Stimulated activated CD8-positive, alpha-beta memory T cell treated with anti-CD3 and anti-CD28 coated beads, Interleukin-7, amount 100 ng/mL, for 24 hours (primary cell): ENCODE measurements at regions not wholly inside any gene's neighbourhood (a gene's known extent, or its start where the extent isn't known, plus 50 kb on each side); places are given as distances from the start of the nearest gene placed in this dataset.

Source experiments
- DNase-seq: peaks from one replicate; pipeline ENCODE4 v3.0.0-alpha.2; 2020; ENCODE audit warnings: low read depth

DNA sequence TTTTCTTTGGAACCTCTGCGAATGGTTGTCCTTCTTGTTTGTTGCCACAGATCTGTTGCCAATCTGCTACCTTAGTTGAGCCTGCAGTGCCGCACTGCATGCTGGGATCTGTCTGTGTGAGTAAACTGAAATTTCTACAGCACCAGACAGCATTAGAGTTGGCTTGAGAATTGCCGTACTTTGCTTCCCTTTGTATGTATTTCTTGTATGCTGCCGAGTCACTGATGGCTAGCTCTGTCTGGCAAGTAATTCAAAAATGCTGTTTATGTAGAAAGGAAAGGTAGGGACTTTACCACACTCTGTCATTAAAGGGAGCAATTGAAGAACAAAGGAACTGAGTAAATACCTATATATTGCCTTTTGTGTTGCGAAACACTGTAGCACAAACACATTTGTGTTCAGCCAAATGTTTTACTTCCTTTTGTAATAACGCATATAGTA, 857.4 kb downstream of the USP25 start:
- no peak for DNase-seq

DNA sequence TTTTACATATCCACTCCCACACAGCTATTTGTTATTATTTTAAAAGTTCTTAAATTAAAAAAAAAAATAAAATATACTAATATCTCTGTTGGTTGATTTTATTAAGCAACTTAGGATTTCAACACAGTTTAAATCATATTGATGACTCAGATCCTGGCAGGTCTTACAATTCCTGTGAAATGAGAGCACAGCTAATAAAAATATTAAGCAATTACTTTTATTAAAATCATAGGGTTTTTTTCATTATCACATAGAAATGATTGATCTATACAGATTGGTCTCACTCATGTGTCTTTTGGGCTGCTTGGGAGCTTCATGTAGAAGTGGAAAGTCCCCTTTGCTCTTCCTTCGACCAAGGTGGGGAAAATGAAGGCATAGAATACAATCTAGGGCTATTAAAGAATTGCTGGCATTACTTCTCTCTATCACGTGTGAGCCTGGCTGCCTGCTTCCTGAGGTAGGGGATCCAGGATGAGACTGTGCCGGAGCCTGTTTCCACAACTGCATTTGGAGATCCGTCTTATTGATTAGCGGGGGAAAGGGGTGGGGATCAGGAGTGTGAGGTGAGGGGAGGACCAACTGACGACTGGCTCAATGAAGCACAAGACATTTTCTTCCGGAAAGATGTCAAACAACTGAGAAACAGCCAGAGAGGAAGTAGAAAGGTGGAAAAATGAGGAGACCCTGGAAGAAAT, 858.0 kb downstream of the USP25 start:
- no peak for DNase-seq

DNA sequence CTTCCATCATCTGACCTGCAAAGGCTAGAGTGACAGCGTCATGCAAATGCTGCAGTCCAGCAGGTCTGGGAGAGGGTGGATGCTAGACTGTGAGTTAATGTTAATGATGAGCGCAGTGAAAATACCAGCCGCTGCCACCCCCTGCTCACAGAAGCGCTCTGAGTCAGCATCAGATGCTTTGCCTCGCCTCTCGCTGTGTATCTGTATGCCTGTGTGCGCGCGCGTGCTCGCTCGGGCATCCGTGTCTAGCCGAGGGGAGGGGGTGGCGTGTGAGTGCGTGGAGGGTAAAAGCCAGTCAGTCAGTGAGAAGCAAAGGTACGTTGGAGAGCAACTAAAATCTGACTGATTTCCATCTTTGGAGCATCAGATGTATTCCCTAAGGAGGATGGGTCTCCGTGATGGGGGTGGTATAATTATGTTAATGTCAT, 858.7 kb downstream of the USP25 start:
- no peak for DNase-seq

DNA sequence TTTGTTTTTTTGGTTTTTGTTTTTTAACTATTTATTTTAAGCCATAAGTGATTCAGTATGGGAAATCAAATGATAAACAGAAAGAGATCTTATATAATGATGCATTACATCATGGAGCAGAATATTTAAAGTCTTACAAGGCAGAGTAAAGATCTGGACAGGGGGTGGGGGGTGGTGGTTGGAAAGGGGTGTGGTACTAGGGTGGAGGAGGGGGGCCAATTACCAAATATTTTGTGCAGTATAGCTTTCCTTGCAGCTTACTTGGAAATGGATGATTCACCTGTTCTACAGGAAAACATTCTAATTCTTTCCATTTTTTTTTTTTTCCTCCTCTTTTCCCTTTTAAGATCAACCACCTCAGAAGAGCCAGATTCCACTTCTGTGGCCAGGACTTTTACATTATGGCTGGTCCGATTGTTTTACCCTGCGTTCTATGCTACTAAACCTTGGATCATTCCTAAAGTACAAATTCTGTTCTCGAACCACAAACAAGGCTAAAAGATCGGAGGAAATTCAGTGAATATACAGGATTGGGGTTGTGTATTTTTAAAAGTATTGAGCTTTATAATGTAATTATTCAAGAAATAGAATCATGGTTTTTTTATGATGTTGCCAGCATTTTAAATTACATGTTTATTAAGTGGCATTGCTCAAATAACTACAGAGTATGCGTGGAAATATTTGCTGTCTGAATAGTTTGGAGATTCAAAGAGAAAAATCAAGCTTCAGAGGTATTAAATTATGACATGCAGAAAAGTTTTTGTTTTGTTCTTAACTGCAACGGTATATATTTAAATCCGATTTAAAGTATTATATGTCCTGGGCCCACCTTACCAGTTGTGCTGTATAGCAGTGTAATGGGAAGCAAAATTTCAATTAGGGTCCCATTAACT, 859.5 kb downstream of the USP25 start:
- DNase-seq: no peak

DNA sequence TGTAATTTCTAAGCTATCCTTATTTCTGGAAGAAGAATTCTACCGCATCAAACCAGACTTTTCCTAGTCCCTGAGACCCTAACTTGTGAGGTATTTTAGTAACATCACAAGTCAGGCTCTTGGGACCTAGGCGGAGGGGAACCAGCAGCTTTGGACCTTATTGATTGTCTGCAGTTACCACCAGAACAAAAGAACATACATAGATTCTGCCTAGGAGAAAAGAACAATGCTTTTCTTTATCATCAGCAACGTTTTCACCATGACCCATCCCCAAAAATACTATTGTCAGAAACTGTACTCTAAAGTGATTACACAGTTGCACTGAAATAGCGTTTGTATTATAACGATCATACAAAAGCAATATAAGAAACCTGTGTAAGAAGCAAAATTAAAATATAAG, 860.4 kb downstream of the USP25 start:
- DNase-seq: no peak

DNA sequence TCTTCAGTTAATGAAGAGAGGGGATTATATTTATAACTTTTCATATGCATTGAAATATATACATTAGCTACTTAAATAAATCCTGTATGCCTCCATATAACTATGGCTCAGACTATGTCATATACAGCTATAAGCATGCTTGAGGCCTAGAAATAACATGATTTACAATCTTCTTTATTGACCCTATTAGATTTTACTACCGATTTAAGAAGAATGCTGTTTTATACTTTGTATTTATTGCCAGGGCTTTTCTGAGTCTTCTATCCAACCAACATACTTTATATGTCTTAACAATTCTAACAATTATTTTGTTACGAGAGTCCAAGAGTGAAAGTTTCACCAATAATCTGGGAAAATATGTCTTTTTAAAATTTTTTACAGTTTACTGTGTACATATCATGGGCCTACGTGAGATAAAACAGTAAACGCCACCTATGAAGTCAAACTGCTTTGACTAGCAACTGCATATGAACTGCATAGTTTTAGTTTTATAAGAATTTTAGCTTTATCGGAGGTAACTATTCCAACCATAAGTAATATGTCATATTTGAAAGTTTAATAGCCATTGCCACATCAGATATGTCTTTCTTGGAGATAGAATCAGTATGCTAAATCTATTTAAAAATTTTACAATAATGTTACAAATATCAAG, 861.0 kb downstream of the USP25 start:
- DNase-seq: no peak

DNA sequence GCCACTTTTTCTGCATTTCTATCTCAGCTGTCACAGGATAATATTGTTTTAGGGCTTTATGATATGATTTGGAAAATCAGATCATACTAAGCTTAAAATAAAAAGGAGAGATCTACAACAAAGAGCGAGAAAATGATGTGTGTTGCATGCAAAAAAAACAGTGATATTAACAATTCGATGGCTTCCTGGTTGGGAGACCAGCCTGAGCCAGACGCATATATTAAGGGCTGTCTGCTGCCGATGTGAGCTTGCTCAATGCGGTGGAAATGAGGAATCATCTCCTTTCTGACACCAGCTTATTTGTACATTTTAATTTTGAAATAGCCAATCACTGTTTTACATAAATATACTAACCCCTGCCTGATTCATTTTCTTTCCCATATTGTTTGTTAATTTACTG, 862.6 kb downstream of the USP25 start:
- DNase-seq: no peak

DNA sequence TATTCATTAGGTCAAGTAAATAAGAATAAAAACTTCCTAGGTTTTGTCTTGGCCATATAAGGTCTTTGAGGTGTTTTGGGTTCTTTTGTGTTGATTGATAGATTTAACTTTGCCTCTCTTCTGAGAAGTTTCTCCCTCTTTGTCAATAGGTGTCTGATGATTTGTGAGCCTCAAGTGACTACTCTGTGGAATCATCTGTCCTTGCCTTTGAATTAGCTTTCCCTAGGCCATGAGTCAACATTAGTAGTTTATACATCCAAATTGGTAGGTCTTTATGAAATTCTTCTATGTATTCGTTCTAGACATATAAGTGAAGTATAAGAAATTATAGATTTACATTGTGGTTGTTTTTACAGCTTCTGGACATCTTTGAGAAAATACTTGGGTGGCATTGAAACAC, 864.4 kb downstream of the USP25 start:
- no peak for DNase-seq

DNA sequence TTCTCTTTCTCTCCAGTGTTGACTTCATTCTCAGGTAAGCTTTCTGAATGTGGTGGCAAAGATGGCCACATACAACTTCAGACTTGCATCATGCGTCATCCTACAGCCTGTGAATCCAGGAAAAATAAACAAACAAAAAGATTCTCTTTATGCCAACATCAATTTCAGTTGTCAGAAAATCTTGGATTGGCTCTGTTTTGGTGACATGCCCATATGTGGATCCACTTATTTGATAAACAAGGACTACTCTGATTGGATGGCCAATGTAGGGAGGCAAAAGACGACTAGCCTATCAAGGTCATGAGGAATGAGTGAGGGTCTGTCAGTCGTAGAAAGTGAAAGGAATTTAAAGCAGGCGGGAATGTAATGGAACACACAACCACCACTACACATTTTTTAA, 866.6 kb downstream of the USP25 start:
- DNase-seq: no peak

DNA sequence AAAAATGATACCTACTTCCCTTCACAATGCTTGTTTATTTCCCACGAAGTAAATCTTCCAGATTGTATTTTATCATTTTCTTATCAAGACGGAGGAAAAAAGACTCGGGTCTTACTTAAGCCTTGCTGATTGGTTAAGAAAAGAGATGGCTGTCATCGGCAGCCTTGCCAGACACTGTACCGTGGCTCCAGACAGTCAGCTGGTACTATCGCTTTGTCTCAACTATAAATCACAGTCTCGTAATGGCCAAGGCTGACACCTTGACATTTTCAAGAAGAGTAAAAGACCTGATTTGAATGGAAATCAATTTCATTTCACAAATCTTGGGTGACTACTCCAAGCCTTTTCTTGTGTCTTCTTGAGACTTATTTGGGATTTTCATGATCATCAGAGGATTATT, 868.0 kb downstream of the USP25 start:
- no peak for DNase-seq

DNA sequence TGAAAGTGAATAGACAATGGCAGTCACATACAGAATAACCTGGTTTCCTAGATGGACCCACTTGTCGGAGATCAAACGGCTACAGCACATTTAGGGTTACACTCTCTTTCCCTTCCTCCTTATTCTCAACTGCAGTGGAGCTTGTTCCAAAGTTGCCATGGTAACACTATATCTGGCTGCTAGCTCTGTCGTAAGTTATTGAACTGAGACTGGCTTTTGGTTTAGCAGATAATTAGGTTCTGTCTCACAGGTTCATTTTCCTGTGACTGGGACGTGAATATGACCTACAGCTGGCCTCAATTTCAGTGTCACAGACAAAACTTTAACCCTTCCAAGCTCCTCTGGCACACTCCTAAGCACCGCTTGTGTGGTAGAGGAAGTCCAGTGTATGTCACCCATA, 875.8 kb downstream of the USP25 start:
- no peak for DNase-seq

DNA sequence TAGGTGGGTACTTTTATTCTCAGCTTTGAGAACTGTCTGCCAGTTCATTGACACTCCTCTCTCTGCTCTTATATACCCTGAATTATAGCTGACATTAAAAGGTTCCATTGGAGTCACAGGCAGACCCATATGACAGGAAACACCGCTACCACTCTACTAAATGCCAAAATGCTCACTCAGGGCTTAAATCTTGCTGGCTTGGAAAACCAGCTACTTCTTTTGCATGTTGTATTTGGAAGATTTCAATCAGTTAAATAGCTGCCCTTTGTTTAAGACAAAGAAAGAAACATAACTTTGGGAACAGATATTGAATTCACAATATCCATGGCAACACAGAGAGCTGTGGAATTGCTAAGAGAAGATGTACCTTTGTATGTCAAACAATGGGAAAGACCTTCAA, 876.5 kb downstream of the USP25 start:
- no peak for DNase-seq

DNA sequence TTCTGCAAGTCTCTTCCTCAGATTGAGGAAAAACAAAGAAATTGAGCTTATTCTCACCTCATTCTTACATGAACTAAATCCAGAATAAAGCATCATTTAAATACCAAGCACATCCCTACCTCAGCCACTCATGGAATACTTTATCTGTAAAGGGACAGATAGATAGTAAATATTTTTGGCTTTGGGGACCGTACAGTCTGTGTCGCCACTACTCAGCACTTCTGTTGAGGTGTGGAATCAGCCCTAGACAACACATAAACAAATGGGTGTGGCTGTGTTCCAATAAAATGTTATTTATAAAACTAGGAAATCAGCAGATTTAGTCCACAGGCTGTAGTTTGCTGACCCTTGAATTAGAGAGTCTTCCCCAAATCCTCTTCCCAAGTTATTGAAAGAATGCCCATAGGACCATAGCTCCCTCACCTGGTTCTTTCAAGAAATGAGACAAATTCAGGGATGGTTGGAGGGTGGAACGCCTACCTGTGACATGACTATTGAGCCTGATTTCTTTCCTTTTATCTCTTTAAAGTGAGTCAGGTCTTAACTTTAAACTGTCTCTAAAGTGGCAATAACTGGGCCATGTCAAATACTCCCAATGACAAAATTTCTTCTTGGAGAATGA, 878.5 kb downstream of the USP25 start:
- DNase-seq: no peak

DNA sequence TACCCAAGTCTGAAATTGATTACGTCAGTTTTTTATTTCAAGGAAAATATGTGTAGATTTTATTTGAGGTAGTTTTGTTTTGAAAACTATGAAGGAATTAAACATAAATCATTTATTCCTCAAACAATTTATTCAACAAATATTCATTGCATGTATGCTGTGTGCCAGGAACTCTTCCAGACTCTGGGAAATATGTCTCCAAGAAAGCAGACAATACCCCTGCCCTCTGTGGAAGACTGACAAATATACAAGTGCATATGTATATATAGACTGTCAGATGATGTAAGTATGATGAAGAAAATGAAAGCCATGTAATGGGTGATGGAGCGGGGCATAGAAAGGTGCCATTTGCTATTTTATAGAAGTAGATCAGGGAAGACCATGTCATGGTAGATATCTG, 889.5 kb downstream of the USP25 start:
- no peak for DNase-seq

DNA sequence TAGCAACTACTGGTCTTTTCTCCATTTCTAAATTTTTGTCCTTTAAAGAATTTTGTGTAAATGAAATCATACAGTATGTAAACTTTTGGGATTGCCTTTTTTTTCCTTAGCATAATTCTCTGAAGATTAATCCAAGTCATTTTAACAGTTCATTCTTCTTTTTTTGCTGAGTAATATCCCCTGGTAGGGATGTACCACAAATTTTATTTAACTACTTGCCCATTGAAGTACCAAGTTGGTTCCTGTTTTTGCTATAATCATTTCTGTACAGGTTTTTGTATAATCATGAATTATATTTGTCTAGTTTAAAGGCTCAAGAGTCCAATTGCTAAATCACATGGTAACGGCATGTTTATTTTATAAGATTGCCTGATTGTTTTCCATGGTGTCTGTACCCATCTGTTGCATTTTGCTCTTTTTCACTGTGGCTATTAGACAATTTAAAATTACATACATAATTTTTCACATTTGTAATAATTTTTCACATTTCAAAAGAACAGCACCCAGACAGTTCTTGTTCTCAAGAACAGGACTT, 891.1 kb downstream of the USP25 start:
- no peak for DNase-seq

DNA sequence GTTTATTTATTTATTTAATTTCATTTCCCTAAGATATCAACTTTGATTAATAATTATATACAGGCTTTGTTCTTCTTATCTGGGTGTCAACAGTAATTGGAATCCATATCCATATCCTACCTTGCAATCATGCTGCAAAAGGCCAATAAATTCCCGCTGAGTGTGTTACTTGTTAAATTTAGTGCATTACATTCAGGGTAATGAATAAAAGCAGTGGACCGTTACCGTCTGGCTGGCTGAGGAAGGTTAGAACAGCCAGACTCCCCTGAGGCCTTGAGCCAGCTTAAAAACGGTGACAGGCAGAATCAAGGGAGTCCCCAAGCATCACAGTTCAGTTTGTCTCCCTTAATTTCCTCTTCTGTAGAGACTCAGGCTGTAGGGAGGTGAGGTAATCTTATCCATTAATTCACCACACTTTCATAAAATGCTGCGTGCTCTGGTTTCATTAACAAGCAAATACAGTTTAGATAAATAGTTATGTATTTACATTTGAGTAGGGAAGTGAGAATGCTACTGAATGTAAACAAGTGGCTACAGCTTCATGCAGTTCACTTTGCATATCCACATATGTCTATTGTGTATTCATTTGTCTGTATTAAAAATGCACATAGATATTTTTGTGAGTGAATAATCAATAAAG, 888.2 kb upstream of the CXADR start:
- no peak for DNase-seq

DNA sequence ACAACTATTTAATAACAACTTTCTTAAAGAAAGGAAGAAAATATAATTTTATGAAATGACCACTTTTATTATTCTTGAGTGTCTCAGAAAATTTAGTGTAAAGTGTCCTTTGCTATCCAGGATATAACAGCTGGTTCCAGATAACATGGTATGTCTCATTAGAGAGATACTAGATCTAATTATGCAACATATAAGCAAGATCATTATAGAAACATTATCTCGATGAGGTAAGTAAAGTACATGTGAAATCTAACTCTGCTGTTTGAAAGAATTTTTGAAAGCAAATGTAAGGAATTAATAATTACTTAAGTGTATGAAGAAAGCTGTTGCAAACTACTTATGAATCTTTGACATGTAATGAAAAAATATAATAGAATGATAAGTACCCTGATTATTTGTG, 887.4 kb upstream of the CXADR start:
- DNase-seq: no peak

DNA sequence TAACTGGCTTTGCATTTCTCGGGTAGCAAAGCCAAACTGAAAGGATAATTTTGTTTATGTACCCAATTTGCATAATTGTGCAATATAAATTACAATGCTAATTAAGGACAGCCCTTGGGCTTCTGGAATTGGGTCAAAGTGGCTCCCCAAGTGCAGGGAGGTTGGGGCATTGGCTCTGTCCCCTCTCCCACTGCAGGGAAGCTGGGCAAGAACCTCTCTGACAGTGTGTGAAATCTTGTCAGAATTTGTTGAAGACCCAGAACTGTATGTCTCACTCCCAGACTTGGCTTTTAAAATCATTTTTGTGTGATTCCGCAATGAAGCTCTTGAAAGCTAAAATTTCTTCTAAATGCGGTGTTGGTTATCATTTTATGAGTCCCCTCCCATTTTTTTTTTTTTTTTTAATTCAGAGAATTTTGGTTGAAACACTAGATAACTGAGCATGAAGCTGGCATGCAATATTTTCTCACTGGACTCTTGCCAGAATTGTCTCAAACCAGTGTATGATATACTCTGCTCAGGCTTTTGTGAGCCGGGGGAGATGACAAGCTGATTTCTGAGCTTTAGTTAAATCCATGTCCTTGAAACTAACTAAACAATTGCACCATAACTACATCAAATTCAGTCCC, 878.9 kb upstream of the CXADR start:
- DNase-seq: no peak

DNA sequence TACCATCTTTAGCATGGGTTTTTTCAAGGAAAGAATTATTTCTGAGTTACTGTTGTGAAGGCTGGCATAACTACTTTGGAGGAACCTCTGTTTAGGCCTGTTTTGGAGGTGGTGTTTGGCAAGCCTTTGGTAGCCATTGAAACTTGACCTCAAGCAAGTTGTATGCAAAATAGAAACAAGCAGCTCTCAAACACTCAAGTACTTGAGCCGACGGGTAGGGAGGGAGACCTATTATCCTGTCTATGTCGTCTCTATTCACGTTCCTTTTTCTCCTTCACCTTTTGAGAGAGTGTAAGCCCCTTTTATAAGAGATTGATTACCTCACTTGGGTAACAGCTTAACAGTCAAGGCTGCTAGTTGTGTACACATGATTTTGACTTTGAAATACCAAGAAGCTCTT, 878.3 kb upstream of the CXADR start:
- DNase-seq: no peak

DNA sequence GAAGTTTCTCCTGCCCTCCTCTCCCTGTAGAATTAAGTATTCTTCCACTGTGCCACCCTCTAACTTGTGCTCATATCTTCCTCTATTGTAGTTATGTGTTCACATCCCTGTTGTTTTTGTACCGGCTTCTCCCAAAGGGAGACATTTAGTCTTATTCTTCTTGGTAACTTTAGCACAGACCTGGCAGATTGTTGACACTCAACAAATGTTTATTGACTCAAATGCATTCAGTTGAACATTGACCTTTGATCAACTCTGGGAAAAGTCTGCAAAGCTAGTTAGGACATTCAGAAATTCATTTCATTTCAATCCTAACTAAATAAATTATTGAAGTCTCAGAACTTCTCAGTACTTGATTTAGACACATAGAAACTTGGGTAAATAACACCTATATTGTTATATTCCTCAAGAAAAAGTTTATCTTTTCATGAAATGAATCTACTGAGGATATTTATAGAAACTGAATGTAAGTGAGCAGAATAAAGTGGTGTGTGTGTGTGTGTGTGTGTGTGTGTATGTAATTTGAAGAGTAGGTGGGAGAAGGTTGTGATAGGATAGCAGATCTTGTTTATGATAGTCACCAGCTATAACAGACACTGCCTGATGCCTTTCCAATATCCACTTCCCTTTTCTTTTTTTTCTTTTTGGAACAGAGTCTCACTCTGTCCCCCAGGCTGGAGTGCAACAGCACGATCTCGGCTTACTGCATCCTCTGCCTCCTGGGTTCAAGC, 872.4 kb upstream of the CXADR start:
- DNase-seq: no peak

DNA sequence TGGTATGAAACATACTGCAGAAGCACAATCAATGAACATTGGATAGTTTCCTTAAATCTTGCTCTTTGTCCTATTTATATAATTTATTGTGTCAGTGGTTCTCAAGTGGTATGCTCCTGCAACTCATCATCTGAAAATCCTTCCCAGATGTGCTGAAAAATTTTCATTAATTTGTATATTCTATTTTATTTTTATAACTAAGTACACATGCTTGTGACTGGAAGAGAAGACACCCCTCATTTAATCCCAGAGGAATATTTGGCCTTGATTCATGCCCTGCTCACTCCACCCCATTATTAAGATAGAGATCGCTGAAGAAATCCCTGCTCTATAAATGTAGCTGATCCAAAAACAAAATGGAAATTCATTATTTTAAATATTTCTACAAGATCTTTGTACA, 870.5 kb upstream of the CXADR start:
- DNase-seq: no peak
